ENCODE measurements at regions not wholly inside any gene's neighbourhood (a gene's known extent, or its start where the extent isn't known, plus 50 kb on each side); places are given as distances from the start of the nearest gene placed in this dataset.

DNA sequence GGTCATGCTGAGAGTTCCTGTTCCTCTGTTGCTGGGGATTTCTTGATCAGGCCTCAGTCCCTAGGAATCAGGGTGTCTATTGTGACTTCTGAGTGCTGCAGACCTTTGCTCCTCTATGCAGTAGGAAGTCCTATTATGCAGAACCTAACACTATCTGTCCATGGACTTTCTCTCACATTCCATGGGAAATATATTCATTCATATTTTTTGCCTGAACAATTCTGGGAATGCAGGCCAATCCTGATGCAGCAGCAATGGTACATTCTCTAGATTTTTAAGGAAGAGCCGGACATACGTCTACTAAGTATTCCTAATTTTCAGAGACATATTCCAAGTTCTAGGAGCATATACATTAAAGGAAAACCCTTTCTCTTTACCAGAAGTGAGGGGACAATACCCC is 61.1 kb upstream of the C1orf87 start:
- no peak overlapping the region for H3K4me2 ChIP-seq (ENCODE audit: low read length)
- H3F3A ChIP-seq (ENCODE audit: insufficient read depth, low read length, poor library complexity, severe bottlenecking): no peaks in the 10 kb centered on the region
- no peaks in the 10 kb centered on the region for H3K27me3 ChIP-seq (ENCODE audit: insufficient read depth, low read depth, low read length)
- no peaks in the 10 kb centered on the region for H3K9me2 ChIP-seq (ENCODE audit: insufficient read depth, low read length)
- H3K36me3 ChIP-seq (ENCODE audit: insufficient read depth, low read length): no peaks in the 10 kb centered on the region
- H4K20me1 ChIP-seq (ENCODE audit: insufficient read depth): no peaks in the 10 kb centered on the region
- H3K27ac ChIP-seq (ENCODE audit: low read length): no peak overlapping the region
- no peaks in the 10 kb centered on the region for H3K9me3 ChIP-seq (ENCODE audit: low read length)
- TF ChIP-seq EZH2 (IDR thresholded peaks at IDR 0.05; ENCODE audit: borderline replicate concordance, insufficient read depth, low read length, poor library complexity, severe bottlenecking) (no peak), RAD21 (conservative IDR thresholded peaks at IDR 0.05) (no peak), MXI1 (conservative IDR thresholded peaks at IDR 0.05; ENCODE audit: poor library complexity, severe bottlenecking) (no peak), POLR2AphosphoS5 (IDR thresholded peaks at IDR 0.05) (no peak), TAF1 (IDR thresholded peaks at IDR 0.05; ENCODE audit: low read depth) (no peak), SMC3 (conservative IDR thresholded peaks at IDR 0.05; ENCODE audit: poor library complexity) (no peak), EP300 (conservative IDR thresholded peaks at IDR 0.05; ENCODE audit: poor library complexity, severe bottlenecking) (no peak)
- TF ChIP-seq, protein P1, sequence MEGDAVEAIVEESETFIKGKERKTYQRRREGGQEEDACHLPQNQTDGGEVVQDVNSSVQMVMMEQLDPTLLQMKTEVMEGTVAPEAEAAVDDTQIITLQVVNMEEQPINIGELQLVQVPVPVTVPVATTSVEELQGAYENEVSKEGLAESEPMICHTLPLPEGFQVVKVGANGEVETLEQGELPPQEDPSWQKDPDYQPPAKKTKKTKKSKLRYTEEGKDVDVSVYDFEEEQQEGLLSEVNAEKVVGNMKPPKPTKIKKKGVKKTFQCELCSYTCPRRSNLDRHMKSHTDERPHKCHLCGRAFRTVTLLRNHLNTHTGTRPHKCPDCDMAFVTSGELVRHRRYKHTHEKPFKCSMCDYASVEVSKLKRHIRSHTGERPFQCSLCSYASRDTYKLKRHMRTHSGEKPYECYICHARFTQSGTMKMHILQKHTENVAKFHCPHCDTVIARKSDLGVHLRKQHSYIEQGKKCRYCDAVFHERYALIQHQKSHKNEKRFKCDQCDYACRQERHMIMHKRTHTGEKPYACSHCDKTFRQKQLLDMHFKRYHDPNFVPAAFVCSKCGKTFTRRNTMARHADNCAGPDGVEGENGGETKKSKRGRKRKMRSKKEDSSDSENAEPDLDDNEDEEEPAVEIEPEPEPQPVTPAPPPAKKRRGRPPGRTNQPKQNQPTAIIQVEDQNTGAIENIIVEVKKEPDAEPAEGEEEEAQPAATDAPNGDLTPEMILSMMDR (IDR thresholded peaks at IDR 0.05; ENCODE audit: poor library complexity, severe bottlenecking): no peak
- TF ChIP-seq, protein P2, sequence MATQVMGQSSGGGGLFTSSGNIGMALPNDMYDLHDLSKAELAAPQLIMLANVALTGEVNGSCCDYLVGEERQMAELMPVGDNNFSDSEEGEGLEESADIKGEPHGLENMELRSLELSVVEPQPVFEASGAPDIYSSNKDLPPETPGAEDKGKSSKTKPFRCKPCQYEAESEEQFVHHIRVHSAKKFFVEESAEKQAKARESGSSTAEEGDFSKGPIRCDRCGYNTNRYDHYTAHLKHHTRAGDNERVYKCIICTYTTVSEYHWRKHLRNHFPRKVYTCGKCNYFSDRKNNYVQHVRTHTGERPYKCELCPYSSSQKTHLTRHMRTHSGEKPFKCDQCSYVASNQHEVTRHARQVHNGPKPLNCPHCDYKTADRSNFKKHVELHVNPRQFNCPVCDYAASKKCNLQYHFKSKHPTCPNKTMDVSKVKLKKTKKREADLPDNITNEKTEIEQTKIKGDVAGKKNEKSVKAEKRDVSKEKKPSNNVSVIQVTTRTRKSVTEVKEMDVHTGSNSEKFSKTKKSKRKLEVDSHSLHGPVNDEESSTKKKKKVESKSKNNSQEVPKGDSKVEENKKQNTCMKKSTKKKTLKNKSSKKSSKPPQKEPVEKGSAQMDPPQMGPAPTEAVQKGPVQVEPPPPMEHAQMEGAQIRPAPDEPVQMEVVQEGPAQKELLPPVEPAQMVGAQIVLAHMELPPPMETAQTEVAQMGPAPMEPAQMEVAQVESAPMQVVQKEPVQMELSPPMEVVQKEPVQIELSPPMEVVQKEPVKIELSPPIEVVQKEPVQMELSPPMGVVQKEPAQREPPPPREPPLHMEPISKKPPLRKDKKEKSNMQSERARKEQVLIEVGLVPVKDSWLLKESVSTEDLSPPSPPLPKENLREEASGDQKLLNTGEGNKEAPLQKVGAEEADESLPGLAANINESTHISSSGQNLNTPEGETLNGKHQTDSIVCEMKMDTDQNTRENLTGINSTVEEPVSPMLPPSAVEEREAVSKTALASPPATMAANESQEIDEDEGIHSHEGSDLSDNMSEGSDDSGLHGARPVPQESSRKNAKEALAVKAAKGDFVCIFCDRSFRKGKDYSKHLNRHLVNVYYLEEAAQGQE (IDR thresholded peaks at IDR 0.05; ENCODE audit: borderline replicate concordance): no peak
- H3K79me2 ChIP-seq (replicated peaks; ENCODE audit: insufficient read depth, low read length): no peaks in the 10 kb centered on the region
- H2AFZ ChIP-seq (ENCODE audit: low read depth, low read length): no peak overlapping the region
- no peak overlapping the region for H3K9ac ChIP-seq (ENCODE audit: low read length)
- no peak overlapping the region for H3K4me3 ChIP-seq (ENCODE audit: low read length)

DNA sequence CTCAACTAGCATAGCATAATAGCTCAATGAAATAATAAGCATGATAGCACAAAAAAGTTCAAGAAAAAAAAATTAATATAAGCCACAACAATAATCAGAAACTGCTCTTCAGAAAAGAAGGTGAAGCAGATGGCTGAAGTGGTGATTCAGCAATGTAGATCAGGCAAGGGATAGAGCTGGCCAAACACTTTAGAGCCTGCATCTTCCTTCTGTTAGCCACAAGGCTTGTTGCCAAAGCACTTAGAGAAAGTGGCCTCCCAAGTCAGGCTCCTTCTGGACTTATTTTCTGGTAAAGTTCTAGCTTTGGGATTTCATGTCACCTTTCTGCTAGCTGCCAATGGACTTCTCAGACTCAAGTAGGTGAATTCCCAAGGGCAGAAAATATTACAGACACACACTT is 60.3 kb upstream of the C1orf87 start:
- Histone ChIP-seq H3K36me3 (ENCODE audit: insufficient read depth, low read length) (no peaks in the 10 kb centered on the region), H3K9me2 (ENCODE audit: insufficient read depth, low read length) (no peaks in the 10 kb centered on the region), H3K9ac (ENCODE audit: low read length) (no peak overlapping the region), H3K9me3 (ENCODE audit: low read length) (no peaks in the 10 kb centered on the region), H3K79me2 (replicated peaks; ENCODE audit: insufficient read depth, low read length) (no peaks in the 10 kb centered on the region), H2AFZ (ENCODE audit: low read depth, low read length) (no peak overlapping the region), H3K4me3 (ENCODE audit: low read length) (no peak overlapping the region), H3F3A (ENCODE audit: insufficient read depth, low read length, poor library complexity, severe bottlenecking) (no peaks in the 10 kb centered on the region), H3K4me2 (ENCODE audit: low read length) (no peak overlapping the region), H4K20me1 (ENCODE audit: insufficient read depth) (no peaks in the 10 kb centered on the region), H3K27ac (ENCODE audit: low read length) (no peak overlapping the region), H3K27me3 (ENCODE audit: insufficient read depth, low read depth, low read length) (no peaks in the 10 kb centered on the region)
- no peak for TF ChIP-seq RAD21 (conservative IDR thresholded peaks at IDR 0.05)
- TF ChIP-seq, protein P2 (IDR thresholded peaks at IDR 0.05; ENCODE audit: borderline replicate concordance): no peak
- TF ChIP-seq, protein P1 (IDR thresholded peaks at IDR 0.05; ENCODE audit: poor library complexity, severe bottlenecking): no peak
